HCT116 (cell line): ENCODE measurements at regions not wholly inside any gene's neighbourhood (a gene's known extent, or its start where the extent isn't known, plus 50 kb on each side); places are given as distances from the start of the nearest gene placed in this dataset.

Experiments
- ATAC-seq: fragments of 200-7000 bp; cut with Tn5 transposase; 2 replicates; pipeline ENCODE4 v1.9.1; 2020; ENCODE audit warnings: mild to moderate bottlenecking, moderate library complexity
- BruUV-seq: library from RNA; stranded (reverse); fragments of 400-500 nt; replicated peaks from 2 replicates; lab custom pipeline; 2021; lab: Mats Ljungman, UMichigan
- CTCF ChIA-PET: fragments of 300-600 bp; sonication (Branson Sonifier 250); formaldehyde crosslinking; loops from one replicate; lab custom pipeline; 2021; ENCODE audit warnings: antibody characterized with exemption; lab: Charles Lee
- POLR2A ChIA-PET: fragments of 300-600, 350-600 bp; sonication (Branson Sonifier 250); formaldehyde crosslinking; loops from one replicate; lab custom pipeline; 2021; ENCODE audit warnings: antibody characterized with exemption; lab: Charles Lee
- RAD21 ChIA-PET, 2 experiments: fragments of 300-600 bp; sonication (Branson Sonifier 250); formaldehyde crosslinking; loops; one replicate each; lab custom pipeline; 2023; ENCODE audit warnings: low total read pairs in 2 of 2; ENCODE audit not compliant: uncharacterized antibody in 2 of 2, unreplicated experiment in 2 of 2, low non-redundant PET in 1 of 2; lab: Charles Lee
- DNase-seq: peaks from one replicate; pipeline ENCODE4 v3.0.0-alpha.2; 2010; ENCODE audit warnings: low read depth, low spot score
- H2AFZ ChIP-seq: fragments of 200-600 bp; shearing (Covaris generic), sonication (generic); 2 replicates; pipeline ENCODE4 v1.6.1; 2017; ENCODE audit warnings: low read depth, mixed run types, mixed read lengths, antibody characterized with exemption, low read length; ENCODE audit not compliant: poor library complexity, severe bottlenecking
- H3K27ac ChIP-seq: 2 replicates; pipeline ENCODE4 v1.5.1; 2012; ENCODE audit warnings: low read depth, low read length
- H3K27me3 ChIP-seq: fragments of 200-600 bp; sonication (generic); 2 replicates; pipeline ENCODE4 v1.6.1; 2016; ENCODE audit warnings: mixed run types, low read length, mixed read lengths; ENCODE audit not compliant: insufficient read depth
- H3K36me3 ChIP-seq, 2 experiments: fragments of 200-500 bp in 1 of 2; fragments of 200-600 bp in 1 of 2; sonication (Bioruptor generic) in 1 of 2; sonication (generic) in 1 of 2; 2 replicates each; pipeline versions ENCODE4 v1.5.1 to v1.6.1; 2014 to 2016; ENCODE audit warnings: low read length in 2 of 2, inconsistent platforms in 1 of 2, mixed read lengths in 1 of 2, mixed run types in 1 of 2; ENCODE audit not compliant: insufficient read depth in 2 of 2, control insufficient read depth in 1 of 2
- H3K4me1 ChIP-seq, 2 experiments: fragments of 200-600 bp in 1 of 2; sonication (generic) in 1 of 2; 2 replicates each; pipeline versions ENCODE4 v1.5.1 to v1.6.1; 2012 to 2017; ENCODE audit warnings: low read length in 2 of 2, inconsistent platforms in 1 of 2, mild to moderate bottlenecking in 1 of 2, mixed read lengths in 1 of 2, mixed run types in 1 of 2, moderate library complexity in 1 of 2; ENCODE audit not compliant: insufficient read depth in 2 of 2, control insufficient read depth in 1 of 2
- H3K4me2 ChIP-seq: fragments of 200-600 bp; sonication (generic); 2 replicates; pipeline ENCODE4 v1.6.1; 2017; ENCODE audit warnings: mixed run types, low read length, mixed read lengths
- H3K4me3 ChIP-seq, 2 experiments: fragments of 200-600 bp in 1 of 2; sonication (generic) in 1 of 2; replicated peaks in 1 of 2; 2 replicates each; pipeline ENCODE4 v1.5.1; 2011 to 2016; ENCODE audit warnings: low read length in 2 of 2, control low read depth in 1 of 2, low read depth in 1 of 2, mild to moderate bottlenecking in 1 of 2, mixed read lengths in 1 of 2, mixed run types in 1 of 2
- H3K79me2 ChIP-seq: fragments of 200-600 bp; sonication (generic); 2 replicates; pipeline ENCODE4 v1.6.1; 2017; ENCODE audit warnings: mild to moderate bottlenecking, mixed run types, low read length, moderate library complexity, mixed read lengths; ENCODE audit not compliant: insufficient read depth
- H3K9ac ChIP-seq: fragments of 200-600 bp; sonication (generic); 2 replicates; pipeline ENCODE4 v1.6.1; 2016; ENCODE audit warnings: low read length, mixed read lengths
- H3K9me2 ChIP-seq: fragments of 200-600 bp; sonication (generic), shearing (Covaris generic); 2 replicates; pipeline ENCODE4 v1.6.1; 2017; ENCODE audit warnings: mixed run types, mild to moderate bottlenecking, moderate library complexity; ENCODE audit not compliant: insufficient read depth
- H3K9me3 ChIP-seq, 2 experiments: fragments of 200-500 bp in 1 of 2; fragments of 200-600 bp in 1 of 2; sonication (Bioruptor generic) in 1 of 2; sonication (generic) in 1 of 2; 2 replicates each; pipeline ENCODE4 v1.6.1; 2014 to 2017; ENCODE audit warnings: low read length in 2 of 2, mixed read lengths in 2 of 2, inconsistent platforms in 1 of 2, low read depth in 1 of 2, mild to moderate bottlenecking in 1 of 2, mixed run types in 1 of 2, moderate library complexity in 1 of 2; ENCODE audit not compliant: control insufficient read depth in 1 of 2, insufficient read depth in 1 of 2
- H4K20me1 ChIP-seq: fragments of 200-600 bp; sonication (generic), shearing (Covaris generic); 2 replicates; pipeline ENCODE4 v1.6.1; 2017; ENCODE audit warnings: mixed run types, mild to moderate bottlenecking, moderate library complexity; ENCODE audit not compliant: insufficient read depth
- ATF3 ChIP-seq: IDR thresholded peaks from 2 replicates; pipeline ENCODE4 v1.6.1; 2012
- CBX3 ChIP-seq: IDR thresholded peaks from 2 replicates; pipeline ENCODE4 v1.6.1; 2012; ENCODE audit warnings: low read depth
- EGR1 ChIP-seq: IDR thresholded peaks from 2 replicates; pipeline ENCODE4 v1.6.1; 2012; ENCODE audit warnings: low read depth
- ELF1 ChIP-seq: IDR thresholded peaks from 2 replicates; pipeline ENCODE4 v1.6.1; 2012; ENCODE audit warnings: low read depth, borderline replicate concordance
- FOSL1 ChIP-seq: IDR thresholded peaks from 2 replicates; pipeline ENCODE4 v1.6.1; 2012; ENCODE audit warnings: low read depth
- POLR2AphosphoS5 ChIP-seq: IDR thresholded peaks from 2 replicates; pipeline ENCODE4 v1.6.1; 2011; ENCODE audit warnings: mild to moderate bottlenecking, low read depth, low read length, moderate library complexity
- RAD21 ChIP-seq: IDR thresholded peaks from 2 replicates; pipeline ENCODE4 v1.6.1; 2012; ENCODE audit warnings: low read depth, mild to moderate bottlenecking
- REST ChIP-seq: IDR thresholded peaks from 2 replicates; pipeline ENCODE4 v1.6.1; 2012; ENCODE audit warnings: low read depth
- SIN3A ChIP-seq: IDR thresholded peaks from 2 replicates; pipeline ENCODE4 v1.6.1; 2012; ENCODE audit warnings: low read depth
- TCF7L2 ChIP-seq: IDR thresholded peaks from 2 replicates; pipeline ENCODE4 v1.7.0; 2011; ENCODE audit warnings: borderline replicate concordance, inconsistent platforms; ENCODE audit not compliant: insufficient read depth, insufficient read length; ENCODE audit errors: extremely low read depth
- ZFX ChIP-seq: fragments of 450-650 bp; IDR thresholded peaks from 2 replicates; pipeline ENCODE4 v1.6.1; 2017
- ZNF274 ChIP-seq: fragments of 200-500 bp; sonication (Bioruptor generic); IDR thresholded peaks from 2 replicates; pipeline ENCODE4 v1.6.1; 2014; ENCODE audit warnings: mild to moderate bottlenecking, low read depth, low read length, inconsistent platforms
- intact Hi-C: fragments of 100-400 bp; cut with micrococcal nuclease; formaldehyde crosslinking; loops from 2 replicates; pipeline ENCODE4 v1.10.0; 2022

DNA sequence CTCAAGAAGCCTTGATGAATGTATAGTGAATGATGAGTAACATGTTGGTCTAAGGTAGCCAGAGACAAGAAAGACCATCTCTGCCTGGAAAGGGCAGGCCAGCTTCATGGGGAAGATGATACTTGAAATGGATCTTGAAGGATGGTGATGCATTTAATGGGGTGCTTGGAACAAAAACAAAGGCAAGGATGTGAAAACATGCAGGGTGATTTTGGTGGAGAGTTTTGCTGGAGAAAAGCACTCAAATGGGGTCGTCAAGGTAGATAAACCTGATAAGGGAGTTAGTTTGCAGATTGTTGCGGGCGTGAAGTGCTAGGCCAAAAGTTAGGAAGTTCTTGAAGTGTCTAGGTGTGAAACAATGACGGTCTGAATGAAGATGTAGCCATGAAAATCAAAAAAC lies 205.4 kb downstream of the HLX start:
- ChIA-PET CTCF (no interaction called here), POLR2A (no interaction called here), RAD21 (no interaction called here)
- BruUV-seq = no TSS peak
- no peaks in the 10 kb centered on the region for H4K20me1 ChIP-seq
- H3K4me1 ChIP-seq = no peaks in the 10 kb centered on the region
- no peaks in the 10 kb centered on the region for H3K9me2 ChIP-seq
- H3K27me3 ChIP-seq = no peaks in the 10 kb centered on the region
- H3K4me2 ChIP-seq = no peak overlapping the region
- no peak overlapping the region for H2AFZ ChIP-seq
- H3K4me3 ChIP-seq = no peak overlapping the region
- H3K27ac ChIP-seq = no peak overlapping the region
- H3K9me3 ChIP-seq = no peaks in the 10 kb centered on the region
- no peaks in the 10 kb centered on the region for H3K36me3 ChIP-seq
- H3K9ac ChIP-seq = no peak overlapping the region
- no peak for DNase-seq
- H3K79me2 ChIP-seq = no peaks in the 10 kb centered on the region
- ATAC-seq = no peak
- no peak for TF ChIP-seq ZFX
- TF ChIP-seq CBX3 = no peak
- TF ChIP-seq REST = no peak
- no peak for TF ChIP-seq TCF7L2
- no peak for TF ChIP-seq EGR1
- TF ChIP-seq RAD21 = no peak
- TF ChIP-seq POLR2AphosphoS5 = no peak
- no peak for TF ChIP-seq ATF3
- no peak for TF ChIP-seq ZNF274
- no peak for TF ChIP-seq ELF1
- TF ChIP-seq FOSL1 = no peak
- TF ChIP-seq SIN3A = no peak
- intact Hi-C loops = no loop called here
